ENCODE measurements at regions not wholly inside any gene's neighbourhood (a gene's known extent, or its start where the extent isn't known, plus 50 kb on each side); places are given as distances from the start of the nearest gene placed in this dataset.

DNA sequence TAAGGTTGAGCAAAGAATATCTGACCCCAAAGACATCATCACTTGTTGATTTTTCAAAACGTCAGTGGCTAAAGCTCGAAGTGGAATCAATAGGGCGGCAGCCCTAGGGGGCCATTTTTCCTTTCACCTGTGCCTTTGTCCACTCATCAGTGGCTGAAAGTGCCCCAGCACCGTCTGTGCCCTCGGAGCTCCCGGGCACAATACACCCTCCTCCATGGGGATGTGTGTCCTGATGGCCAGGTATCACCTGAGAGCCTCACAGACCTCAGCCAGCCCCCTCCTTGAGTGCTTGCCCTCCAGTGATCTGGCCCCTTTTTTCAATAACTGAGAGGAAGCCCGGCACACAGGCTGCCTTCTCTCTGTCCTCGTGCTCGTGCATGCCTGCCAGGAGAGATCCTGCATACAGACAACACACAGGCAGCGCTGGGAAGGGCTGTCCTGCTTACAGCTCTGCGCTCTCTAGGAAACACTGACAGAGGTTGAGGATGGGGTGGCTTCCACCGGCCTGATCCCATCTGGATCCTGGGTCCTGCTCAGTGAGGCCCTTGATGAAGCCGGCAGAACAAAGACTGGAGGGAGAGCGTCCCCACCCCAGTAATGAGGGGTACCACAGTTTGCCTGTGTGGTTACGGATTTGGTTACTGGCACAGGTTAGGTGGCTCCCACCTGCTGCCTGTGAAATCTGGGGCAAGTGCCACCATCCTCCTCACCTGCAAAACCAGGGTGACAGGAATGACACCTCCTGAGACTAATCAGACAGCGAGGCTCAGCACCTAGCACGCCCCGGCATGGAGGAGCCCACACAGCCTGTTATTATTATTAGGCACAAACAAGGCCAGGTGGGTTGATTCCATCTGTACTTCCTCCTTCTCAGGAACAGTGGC is 197.5 kb upstream of the RAB6C start:
- DNase-seq: no peak

DNA sequence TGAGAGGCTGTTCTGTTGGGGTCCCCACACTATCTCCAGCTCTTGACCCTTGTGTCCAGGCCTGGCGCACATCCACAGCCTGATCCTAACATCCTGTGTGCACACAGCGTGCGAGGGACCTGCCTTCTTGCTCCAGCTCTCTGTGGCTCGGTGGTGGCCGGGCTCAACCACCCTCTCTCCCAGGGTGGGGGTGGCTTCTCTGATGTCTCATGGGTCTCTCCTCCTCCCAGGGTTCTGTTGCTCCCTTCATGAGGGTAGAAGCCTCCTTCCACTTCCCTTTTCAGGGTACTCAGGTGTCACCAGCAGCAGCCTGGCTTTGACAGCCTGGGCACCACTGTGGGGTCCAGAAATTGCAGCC is 196.9 kb upstream of the RAB6C start:
- DNase-seq: no peak

DNA sequence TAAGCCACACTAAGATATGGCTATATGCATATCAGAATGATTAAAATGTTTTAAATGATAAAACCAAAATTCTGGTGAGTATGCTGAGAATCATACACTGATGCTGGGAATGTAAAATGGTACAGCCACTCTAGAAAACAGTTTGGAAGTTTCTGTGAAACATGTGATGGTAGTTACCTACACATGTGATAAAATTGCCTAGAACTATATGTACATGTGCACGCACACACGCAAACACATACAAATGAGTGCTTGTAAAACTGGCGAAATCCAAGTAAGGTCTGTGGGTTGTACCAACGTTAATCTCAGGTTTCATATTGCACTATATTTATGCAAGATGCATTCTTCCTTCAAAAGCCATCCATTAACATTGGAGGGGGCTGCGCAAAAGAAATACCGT is 195.0 kb upstream of the RAB6C start:
- DNase-seq: no peak

DNA sequence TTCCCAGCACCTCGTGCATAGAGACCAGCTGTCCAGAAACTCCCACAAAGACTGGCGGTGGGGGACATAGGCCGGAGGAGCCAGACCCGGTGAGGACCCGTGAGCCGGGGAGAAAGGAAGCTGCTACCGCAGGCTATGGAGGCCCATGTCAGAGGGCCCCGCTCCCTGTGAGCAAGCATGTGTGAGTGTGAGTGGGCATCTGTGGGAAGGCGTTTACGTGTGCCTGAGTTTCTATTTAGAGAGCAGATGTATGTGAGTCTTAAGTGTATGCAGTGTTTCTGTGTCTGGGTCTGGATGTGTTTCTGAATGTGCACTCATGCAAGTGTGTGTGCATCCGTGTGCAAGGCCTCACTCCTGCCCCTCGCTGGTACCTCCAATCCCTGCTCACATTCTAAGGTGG is 187.8 kb upstream of the RAB6C start:
- DNase-seq: no peak

DNA sequence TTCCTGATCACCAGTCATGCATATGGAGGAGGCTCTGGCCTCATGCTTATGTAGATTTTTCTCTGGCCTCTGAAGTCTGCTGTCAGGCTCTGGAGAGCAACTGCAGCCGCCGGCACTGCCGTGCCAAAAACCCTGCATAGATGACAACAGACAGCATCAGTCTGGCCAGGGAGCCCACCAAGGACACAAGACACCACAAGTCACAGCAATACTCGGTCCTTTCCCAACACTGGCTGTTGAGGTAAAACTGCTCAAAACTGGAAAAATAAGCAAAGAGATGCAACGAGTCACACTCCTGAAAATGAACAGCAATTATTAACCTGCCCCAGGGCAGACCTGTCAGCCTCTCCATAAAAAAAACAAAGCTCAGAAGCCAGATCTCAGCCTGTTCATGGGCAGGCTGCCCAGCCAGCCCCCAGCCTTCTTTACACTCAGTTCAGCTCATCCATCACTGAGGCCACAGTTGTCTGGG is 186.0 kb upstream of the RAB6C start:
- no peak for DNase-seq

DNA sequence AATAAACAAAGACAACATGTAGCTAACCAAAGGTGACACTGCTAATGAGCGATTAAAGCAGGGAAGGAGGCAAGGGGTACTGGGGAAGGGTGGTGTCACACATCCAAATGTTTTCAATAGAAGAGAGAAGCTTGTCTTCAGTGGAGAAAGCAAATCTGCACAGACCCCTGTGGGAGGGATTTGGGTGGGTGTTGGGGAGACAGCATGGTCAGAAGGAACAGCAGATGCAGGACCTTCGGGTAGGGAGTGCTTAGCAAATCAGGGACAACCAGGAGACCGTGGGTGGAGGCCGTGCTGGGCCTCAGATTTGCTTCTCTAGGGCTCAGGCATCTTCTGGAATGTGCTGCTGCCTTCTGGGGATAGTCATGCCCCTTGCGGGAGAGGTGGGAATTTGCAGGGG is 185.3 kb upstream of the RAB6C start:
- DNase-seq: no peak

DNA sequence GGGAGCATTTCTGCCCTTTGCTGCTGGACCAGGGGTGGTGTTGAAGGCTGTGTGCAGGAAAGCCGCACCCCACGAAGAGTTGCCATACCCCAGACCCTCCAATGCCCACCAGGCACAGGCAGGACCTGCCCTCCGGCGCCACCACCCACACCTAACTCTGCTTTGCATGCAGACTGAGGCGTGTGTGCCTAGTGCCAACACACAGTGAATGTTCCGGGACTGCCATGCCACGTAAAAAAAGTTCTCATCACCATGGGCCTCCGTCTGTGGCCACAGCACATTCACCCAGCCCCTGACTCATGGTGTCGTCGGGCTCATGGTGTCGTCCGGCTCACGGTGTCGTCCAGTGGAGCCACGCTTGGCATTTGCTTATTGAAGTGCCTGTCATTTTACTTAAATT is 184.9 kb upstream of the RAB6C start:
- DNase-seq: no peak

DNA sequence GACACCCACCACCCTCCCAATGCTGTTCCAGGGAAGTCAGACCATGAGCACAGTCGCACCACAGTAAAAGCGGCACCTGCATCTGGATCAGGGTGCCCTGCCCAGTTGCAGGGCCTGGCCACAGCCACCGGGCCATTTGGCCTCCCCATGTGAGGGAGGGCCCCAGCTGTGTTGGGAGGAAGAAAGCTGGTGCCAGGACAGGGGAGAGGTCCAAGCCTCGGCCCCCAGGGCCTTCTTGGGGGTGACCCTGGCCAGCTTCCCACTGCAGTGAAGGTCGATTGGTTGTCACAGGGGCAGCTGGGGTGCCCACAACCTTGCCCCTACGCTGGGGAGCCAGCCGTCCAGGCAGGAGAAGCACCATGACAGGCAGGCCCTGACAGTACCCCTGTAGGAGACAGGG is 183.2 kb upstream of the RAB6C start:
- DNase-seq: no peak

DNA sequence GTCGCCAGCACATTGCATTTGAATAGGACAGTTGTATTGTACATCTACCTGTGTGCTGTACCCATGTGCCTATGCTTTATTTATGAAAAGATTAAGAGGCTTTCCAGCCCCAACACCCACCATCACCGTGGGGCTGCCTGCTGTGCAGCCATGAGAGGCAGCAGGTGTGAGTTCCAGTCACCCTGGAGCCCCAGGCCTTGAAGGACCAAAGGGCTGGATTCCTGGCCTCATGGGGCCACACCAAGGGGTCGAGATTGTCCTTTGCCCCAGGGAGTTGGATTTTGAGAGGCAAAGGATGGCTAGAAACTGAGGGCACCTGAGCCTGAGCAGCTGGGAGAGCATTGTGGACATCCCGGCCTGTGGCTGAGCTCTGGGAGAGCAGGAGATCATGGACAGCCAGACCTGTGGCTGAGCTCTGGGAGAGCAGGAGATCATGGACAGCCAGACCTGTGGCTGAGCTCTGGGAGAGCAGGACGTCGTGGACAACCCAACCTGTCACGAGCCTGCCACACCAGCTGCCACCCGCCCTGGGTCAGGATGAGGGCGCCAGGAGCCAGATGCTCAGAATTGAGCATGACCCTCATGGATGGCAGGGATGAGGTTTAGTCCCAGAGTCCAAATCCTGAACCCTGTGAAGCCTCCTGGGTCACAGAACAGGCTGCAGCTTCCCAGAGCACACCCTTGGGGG is 182.5 kb upstream of the RAB6C start:
- DNase-seq: no peak

DNA sequence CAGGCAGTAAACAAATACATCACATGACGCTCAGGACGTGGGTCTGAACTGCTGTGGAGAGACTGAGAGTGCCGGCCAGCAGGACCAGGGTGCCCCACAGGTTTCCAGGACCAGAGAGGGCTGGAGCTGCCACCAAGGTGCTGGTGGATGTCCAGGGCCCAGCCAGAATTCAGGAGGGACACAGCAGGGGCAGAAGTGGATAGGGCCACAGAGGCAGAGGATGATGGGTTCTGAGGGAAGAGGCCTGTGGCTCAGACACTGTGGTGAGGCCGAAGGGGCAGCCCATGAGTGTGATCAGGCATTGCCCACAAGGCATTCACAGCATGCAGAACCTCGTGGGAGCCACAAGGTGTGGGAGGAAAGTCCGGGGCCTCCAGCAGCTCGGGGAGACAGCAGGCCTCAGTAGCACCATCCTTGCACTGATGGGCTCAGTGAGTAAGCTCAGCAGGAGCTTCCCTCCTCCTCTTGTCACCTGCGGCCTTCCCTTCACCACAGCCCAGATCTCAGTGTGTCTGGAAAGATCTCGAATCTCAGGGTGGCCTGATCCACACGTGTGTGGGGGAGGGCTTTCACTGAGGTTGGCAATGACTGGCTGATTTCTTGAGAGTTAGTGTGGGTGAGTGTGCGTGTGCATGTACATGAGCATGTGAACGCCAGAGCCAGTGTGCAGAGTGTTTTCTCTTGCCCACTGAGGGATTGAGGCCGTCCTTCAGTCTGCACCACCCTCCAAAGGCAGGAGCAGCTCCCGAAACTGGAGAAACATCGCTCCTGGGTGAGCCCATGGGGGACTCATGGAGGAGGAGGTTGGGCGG is 181.8 kb upstream of the RAB6C start:
- no peak for DNase-seq

DNA sequence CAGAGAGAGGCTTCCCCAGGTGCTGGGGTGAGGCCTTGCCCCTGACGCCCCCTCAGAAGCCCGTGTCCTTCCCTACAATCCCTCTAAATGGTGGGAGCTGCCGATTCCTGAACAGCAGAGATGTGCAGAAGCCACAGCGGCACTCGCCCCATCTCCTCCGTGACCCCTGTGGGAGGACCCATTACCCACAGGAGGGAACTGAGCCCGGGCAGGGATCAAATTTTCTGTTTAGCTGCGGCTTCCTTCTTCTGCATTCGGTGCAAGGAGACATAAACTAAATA is 181.2 kb upstream of the RAB6C start:
- DNase-seq: no peak

DNA sequence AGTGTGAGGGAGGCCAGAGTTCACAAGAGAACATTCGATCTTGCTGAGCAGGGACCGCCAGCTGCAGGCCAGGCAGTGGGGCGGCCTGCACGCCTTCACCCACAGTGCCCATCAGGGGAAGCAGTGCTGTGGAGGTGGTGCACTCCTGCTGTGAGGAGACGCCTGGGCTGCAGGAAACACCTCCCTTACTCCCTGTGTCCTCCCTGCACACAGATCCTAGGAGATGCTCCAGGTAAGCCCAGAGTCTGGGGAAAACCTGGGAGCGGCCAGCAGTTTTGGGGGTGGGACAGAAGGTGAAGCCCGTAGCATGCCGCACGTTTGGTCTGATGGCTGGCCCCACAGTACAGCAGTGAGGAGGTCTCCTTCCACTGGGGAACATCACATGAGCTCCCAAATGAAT is 180.8 kb upstream of the RAB6C start:
- DNase-seq: no peak

DNA sequence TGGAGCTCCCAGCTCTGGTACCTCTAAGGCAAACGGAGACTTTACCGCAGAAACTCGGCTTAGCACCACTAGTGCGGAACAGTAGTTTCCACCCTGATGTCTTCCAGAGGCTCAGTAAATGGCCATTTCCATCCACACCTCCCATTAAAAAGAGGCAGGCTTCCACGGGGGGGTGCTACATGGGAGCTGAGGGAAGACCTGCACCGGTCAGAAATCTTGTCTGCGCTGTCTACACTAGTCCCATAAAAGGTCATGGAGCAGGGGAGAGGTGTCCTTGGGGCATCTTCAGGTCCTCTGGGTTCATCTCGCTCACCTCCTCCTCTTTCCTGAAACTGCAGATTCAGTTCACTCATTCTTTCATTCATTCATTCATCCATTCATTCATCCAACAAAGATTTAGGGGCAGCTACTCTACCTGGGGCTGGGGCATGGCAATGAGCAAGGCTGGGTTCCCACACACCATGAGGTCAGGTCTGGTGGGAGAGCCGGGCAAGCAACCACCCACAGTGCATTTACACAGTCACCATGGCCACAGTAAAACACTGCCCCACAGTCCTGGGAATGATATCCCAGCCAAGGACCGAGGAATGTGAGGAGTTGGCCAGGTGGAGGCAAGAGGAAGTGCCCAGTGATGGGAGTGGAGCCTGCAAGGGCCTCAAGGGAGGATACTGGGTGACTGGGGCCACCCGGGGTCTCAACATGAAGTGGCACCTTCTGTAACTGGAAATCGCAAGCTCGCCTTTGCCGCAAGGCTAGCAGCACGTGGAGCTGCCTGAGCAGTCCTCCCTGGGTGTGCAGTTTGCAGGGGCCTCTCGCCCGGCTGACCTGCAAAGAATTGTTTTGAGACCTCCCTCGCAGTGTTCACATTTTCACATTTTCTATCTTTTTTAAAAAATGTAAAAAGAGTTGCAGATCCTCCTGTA is 180.2 kb upstream of the RAB6C start:
- DNase-seq: no peak

DNA sequence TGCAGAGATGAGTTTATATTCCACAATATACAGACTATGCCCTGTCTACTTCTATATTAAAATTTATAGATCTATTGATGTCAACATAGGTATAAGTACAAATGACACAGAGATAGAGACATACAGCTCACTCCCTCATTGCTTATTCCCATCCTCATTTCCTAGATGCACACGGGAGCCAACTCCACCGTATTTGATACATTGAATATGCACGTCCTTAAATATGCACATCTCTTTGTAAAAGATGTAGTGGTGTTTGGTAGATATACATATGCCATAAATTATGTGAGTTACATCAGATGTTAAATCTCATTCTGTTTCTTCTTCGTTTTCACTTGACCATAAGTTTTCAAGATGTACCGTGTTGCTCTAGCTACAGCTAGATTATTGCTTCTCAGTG is 179.2 kb upstream of the RAB6C start:
- DNase-seq: no peak

DNA sequence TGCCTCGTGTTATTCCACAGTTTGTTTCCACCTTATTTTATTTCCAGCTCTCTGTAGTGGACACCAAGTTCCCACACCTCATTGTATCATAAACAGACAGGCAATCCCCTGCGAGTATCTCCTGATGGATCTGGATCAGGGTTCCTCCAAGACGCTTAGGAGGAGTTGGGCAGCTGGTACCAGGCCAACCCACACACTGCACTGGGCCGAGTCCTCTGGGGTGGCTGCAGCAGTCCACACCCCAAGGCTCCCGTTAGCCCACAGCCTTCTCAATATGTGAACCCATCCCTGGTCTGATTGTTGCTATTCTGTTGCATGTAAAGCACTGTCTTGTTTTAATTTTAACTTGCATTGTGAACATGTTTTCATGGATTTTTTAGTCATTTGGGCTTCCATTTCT is 178.8 kb upstream of the RAB6C start:
- DNase-seq: no peak

DNA sequence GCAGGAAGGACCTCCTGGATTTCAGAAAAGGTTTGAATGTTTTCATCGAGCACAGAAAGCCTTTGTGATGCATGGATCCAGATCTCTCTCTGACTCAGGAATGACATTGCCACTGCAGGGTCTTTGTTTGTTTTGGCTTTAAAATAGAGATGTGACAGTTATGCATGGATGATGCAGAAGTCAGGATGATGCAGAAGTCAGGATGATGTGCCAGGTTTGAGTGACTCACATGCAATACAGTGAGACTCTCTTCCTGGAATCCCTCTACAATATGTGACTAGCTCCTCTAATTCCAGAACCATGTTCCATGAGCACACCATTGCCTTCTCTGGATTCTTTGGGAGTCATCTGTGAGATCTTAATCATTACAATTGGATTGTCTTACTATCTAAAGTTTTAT is 177.9 kb upstream of the RAB6C start:
- DNase-seq: no peak

DNA sequence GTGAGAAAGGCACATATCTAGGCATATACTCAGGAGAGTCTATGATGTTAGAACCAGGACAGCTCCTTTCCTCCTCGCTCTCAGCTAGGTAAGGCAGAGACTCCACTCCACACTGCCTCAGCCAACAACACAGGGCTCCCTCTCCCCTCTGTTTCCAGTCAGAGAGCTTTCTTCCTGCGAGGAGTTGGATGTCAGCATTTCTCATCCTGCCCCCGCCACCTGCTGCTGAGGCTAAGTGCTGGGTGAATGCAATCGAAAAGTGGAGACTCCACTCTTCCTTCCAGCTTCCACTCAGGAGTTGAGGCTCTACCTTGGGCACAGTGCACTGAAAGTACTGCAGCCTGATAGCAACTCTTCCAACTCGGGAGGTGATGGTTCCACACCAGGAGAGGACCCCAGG is 177.2 kb upstream of the RAB6C start:
- no peak for DNase-seq

DNA sequence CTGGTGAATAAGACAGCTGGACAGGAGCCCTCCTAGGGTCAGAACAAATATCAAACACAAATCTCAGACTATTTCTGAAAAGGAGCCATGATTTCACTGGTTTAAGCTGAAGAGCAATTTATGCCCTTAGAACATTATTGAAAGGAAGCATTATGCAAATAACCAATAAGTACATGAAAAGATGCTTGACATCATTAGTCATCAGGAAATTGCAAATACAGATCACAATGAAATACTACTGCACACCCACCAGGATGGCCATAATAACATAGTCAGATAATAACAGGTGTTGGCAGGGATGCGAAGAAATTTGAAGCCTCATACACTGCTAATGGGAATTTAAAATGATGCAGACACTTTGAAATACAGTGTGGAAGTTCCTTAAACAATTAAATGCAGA is 176.4 kb upstream of the RAB6C start:
- no peak for DNase-seq

DNA sequence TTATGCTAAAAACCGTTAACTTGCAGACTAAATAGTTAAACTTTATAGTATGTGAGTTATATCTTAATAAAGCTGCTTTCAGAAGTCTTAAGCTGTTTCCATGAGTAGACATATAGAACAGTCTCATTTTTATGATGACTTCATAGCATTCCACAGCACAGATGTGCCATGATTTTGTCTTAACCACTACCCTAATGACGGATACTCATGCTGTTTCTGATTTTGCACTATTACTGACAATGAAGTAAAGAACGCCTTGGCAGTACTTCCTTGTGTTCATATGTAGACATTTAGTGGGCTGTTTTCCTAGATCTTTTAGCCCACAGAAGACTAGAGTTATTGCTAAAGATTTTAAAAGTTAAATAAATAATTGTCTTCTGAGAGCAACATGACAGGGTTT is 175.6 kb upstream of the RAB6C start:
- no peak for DNase-seq

DNA sequence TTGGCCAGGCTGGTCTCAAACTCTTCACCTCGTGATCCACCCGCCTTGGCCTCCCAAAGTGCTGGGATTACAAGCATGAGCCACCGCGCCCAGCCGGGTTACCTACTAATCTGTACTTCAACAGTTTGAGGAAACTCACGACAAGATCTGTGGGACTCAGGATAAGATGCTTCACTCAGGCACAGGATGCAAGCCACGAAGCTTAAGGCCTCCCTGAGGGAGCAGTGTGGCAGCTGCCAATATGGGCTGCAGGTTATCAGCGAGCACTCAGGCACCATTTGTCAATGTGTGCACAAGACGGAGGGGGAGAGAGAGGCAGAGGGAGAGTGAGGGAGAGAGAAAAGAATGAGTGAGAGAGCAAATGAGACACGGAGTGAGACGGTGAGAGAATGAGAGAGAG is 173.6 kb upstream of the RAB6C start:
- no peak for DNase-seq

DNA sequence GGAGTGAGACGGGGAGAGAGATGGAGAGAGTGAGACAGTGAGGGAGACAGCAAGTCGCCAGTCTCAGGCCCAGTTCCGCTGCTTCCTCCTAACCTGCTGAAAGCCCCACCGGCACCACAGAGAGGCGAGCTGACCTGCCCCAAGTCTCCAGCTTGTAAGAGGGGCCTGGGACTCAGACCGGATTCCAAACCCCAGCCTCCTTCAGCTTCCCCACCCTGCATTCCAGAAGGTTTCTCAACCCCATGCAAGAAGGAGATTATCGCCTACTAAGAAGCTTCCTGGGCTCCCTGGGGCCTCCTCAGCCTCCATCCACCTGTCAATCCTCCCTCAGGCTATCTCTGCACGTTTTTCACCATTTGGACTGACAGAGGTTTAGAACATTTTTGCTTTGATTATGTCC is 173.1 kb upstream of the RAB6C start:
- DNase-seq: no peak
